Colonic mucosa (tissue), 4 donors: ENCODE measurements at regions not wholly inside any gene's neighbourhood (a gene's known extent, or its start where the extent isn't known, plus 50 kb on each side); places are given as distances from the start of the nearest gene placed in this dataset.
A peak's percentile ranks its signal among the peaks of the same experiment; 100 is the strongest.

Experiments used
- DNase-seq: peaks from one replicate; pipeline ENCODE4 v3.0.0-alpha.2; 2020
- H3K27ac ChIP-seq: fragments of 200-600 bp; one replicate; pipeline ENCODE4 v1.8.0; 2021
- H3K27me3 ChIP-seq: fragments of 200-600 bp; one replicate; pipeline ENCODE4 v1.8.0; 2021
- H3K36me3 ChIP-seq: fragments of 200-600 bp; one replicate; pipeline ENCODE4 v1.8.0; 2021
- H3K4me1 ChIP-seq: fragments of 200-600 bp; one replicate; pipeline ENCODE4 v1.8.0; 2021; ENCODE audit warnings: mild to moderate bottlenecking
- H3K4me3 ChIP-seq: fragments of 200-600 bp; one replicate; pipeline ENCODE4 v1.8.0; 2021
- H3K9ac ChIP-seq, 2 donors: one replicate each; pipeline ENCODE4 v1.7.0; 2013; ENCODE audit warnings: control low read depth in 2 of 2, low read depth in 2 of 2, low read length in 2 of 2
- H3K9me3 ChIP-seq: fragments of 200-600 bp; one replicate; pipeline ENCODE4 v1.8.0; 2021
- CTCF ChIP-seq: fragments of 200-600 bp; IDR thresholded peaks from one replicate; pipeline ENCODE4 v1.8.0; 2022; ENCODE audit warnings: antibody characterized with exemption, mild to moderate bottlenecking
- intact Hi-C: fragments of 100-400 bp; cut with DNase I; formaldehyde crosslinking; loops from one replicate; pipeline ENCODE4 v1.14.1; 2022
- donor health status: healthy.
- donor health status: DM: no; HTN: no; CAD: no.
- donor health status: DM: no; HTN: no; CAD: no.

- Histone ChIP-seq H3K4me1 (no peaks in the 10 kb centered on the region), H3K27me3 (no peaks in the 10 kb centered on the region), H3K27ac (no peak overlapping the region), H3K9ac (no peak overlapping the region), H3K4me3 (no peak overlapping the region), H3K9me3 (no peaks in the 10 kb centered on the region), H3K36me3 (no peaks in the 10 kb centered on the region)
- no peak for DNase-seq
- TF ChIP-seq CTCF, result no peak
- intact Hi-C loops, result no loop called here
Observed at GRCh38 chr21:38613686-38614085, 115.4 kb upstream of the ERG start.

DNA sequence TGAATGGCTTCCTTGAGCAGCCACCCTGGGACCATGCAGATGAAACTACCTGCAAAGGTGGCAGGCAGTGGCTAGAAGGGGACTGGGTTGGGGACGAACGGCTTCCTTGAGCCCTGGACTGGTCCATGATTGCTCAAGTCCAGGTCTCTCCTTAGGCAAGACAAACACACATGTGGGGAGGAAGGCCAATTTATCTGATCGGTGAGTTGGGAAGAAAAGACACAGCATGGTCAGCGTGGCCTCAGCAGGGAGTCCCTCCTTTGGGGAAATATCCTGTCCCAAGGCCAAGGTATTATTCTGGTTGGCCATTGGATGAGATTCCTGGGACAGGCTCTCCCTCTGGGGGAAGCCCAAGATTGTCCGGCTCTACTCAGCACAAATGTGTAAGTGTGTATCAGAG lies 116.3 kb upstream of the ERG start:
- no peak for TF ChIP-seq CTCF
- Histone ChIP-seq H3K4me3 (no peak overlapping the region), H3K27ac (no peak overlapping the region), H3K36me3 (no peaks in the 10 kb centered on the region), H3K4me1 (no peaks in the 10 kb centered on the region), H3K9me3 (no peaks in the 10 kb centered on the region), H3K9ac (no peak overlapping the region), H3K27me3 (no peaks in the 10 kb centered on the region)
- intact Hi-C loops, result no loop called here
- DNase-seq, result no peak

DNA sequence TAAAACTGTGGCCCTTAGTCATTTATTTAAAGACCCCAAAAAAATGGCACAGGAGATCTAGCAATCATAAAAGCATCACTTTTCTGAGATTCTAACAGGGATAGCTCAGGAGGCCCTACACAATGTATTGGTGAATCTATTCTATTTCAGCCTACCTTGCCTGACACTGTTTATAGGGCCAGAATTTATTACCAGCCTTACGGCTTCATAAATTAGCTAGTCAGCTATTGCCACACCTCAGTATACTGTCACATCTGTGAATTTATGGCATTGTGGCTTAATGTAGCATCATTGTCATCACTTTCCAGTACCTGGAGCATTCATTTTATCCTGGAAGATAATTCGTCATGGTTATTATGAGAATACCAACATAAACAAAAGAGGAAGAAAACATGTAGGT lies 121.2 kb upstream of the ERG start:
- H3K36me3 ChIP-seq, result no peaks in the 10 kb centered on the region
- TF ChIP-seq CTCF, result no peak
- no peak for DNase-seq

GRCh38 chr21:38619992-38620479 lies 121.8 kb upstream of the ERG start:
- intact Hi-C loops, result no loop called here
- no peaks in the 10 kb centered on the region for H3K36me3 ChIP-seq
- H3K27ac ChIP-seq, result no peak overlapping the region
- H3K9ac ChIP-seq, result no peak overlapping the region
- no peaks in the 10 kb centered on the region for H3K4me1 ChIP-seq
- no peaks in the 10 kb centered on the region for H3K9me3 ChIP-seq
- no peak overlapping the region for H3K4me3 ChIP-seq
- TF ChIP-seq CTCF, result no peak
- no peak for DNase-seq
- H3K27me3 ChIP-seq, result no peaks in the 10 kb centered on the region

More for the DNA sequence above, 121.2 kb upstream of the ERG start:
- Histone ChIP-seq H3K4me3 (no peak overlapping the region), H3K4me1 (no peaks in the 10 kb centered on the region), H3K27ac (no peak overlapping the region), H3K9ac (no peak overlapping the region), H3K9me3 (no peaks in the 10 kb centered on the region), H3K27me3 (no peaks in the 10 kb centered on the region)
- intact Hi-C loops, result no loop called here

GRCh38 chr21:38621132-38621531 lies 122.9 kb upstream of the ERG start:
- Histone ChIP-seq H3K9me3 (no peaks in the 10 kb centered on the region), H3K36me3 (no peaks in the 10 kb centered on the region), H3K27me3 (no peaks in the 10 kb centered on the region), H3K4me1 (no peaks in the 10 kb centered on the region), H3K27ac (no peak overlapping the region), H3K4me3 (no peak overlapping the region), H3K9ac (no peak overlapping the region)
- DNase-seq, result peak; percentile 32
- intact Hi-C loops, result no loop called here
- no peak for TF ChIP-seq CTCF
